ENCODE measurements at regions not wholly inside any gene's neighbourhood (a gene's known extent, or its start where the extent isn't known, plus 50 kb on each side); places are given as distances from the start of the nearest gene placed in this dataset.
"Not testable (repeated sequence)": the region's sequence is repeated elsewhere in the genome, so short reads cannot be mapped to it uniquely, and the experiment has no call there.

GRCh38 chr6:139697856-139698255, 323.4 kb upstream of the CITED2 start:
- not testable (repeated sequence) for DNase-seq

- DNase-seq: not testable (repeated sequence)
Measured at GRCh38 chr6:139696991-139697390, 322.5 kb upstream of the CITED2 start.

GRCh38 chr6:139695361-139695760, 320.9 kb upstream of the CITED2 start:
- no peak for DNase-seq

GRCh38 chr6:139693735-139694134, 319.3 kb upstream of the CITED2 start:
- no peak for DNase-seq

- no peak for DNase-seq
Measured at GRCh38 chr6:139690007-139690406, 315.6 kb upstream of the CITED2 start.

- no peak for DNase-seq
Measured at GRCh38 chr6:139687055-139687454, 312.6 kb upstream of the CITED2 start.

- no peak for DNase-seq
Measured at GRCh38 chr6:139686308-139686707, 311.9 kb upstream of the CITED2 start.

- DNase-seq: no peak
Measured at GRCh38 chr6:139685009-139685408, 310.6 kb upstream of the CITED2 start.

GRCh38 chr6:139680819-139681218, 306.4 kb upstream of the CITED2 start:
- no peak for DNase-seq

- no peak for DNase-seq
Measured at GRCh38 chr6:139679516-139680179, 305.2 kb upstream of the CITED2 start.

- no peak for DNase-seq
Measured at GRCh38 chr6:139676718-139677117, 302.3 kb upstream of the CITED2 start.

GRCh38 chr6:139666284-139666683, 291.8 kb upstream of the CITED2 start:
- DNase-seq: no peak

- DNase-seq: no peak
Measured at GRCh38 chr6:139663996-139664395, 289.5 kb upstream of the CITED2 start.

GRCh38 chr6:139659711-139660110, 285.3 kb upstream of the CITED2 start:
- DNase-seq: no peak

- no peak for DNase-seq
Measured at GRCh38 chr6:139659196-139659595, 284.7 kb upstream of the CITED2 start.

- DNase-seq: no peak
Measured at GRCh38 chr6:139657119-139657518, 282.7 kb upstream of the CITED2 start.

- no peak for DNase-seq
Measured at GRCh38 chr6:139655783-139656705, 281.6 kb upstream of the CITED2 start.

GRCh38 chr6:139654888-139655782, 280.7 kb upstream of the CITED2 start:
- no peak for DNase-seq

GRCh38 chr6:139654309-139654708, 279.9 kb upstream of the CITED2 start:
- no peak for DNase-seq

- no peak for DNase-seq
Measured at GRCh38 chr6:139653111-139653510, 278.7 kb upstream of the CITED2 start.

- no peak for DNase-seq
Measured at GRCh38 chr6:139650941-139651340, 276.5 kb upstream of the CITED2 start.

GRCh38 chr6:139649732-139650131, 275.3 kb upstream of the CITED2 start:
- DNase-seq: no peak

- no peak for DNase-seq
Measured at GRCh38 chr6:139649128-139649527, 274.7 kb upstream of the CITED2 start.
